ENCODE measurements at regions not wholly inside any gene's neighbourhood (a gene's known extent, or its start where the extent isn't known, plus 50 kb on each side); places are given as distances from the start of the nearest gene placed in this dataset.
"Not testable (repeated sequence)": the region's sequence is repeated elsewhere in the genome, so short reads cannot be mapped to it uniquely, and the experiment has no call there.

- H3K36me3 Mint-ChIP-seq = no peaks in the 10 kb centered on the region
- H3K27me3 Mint-ChIP-seq (ENCODE audit: low read depth) = no peaks in the 10 kb centered on the region
- H3K4me3 Mint-ChIP-seq = no peak overlapping the region
- no peak for DNase-seq (ENCODE audit: low spot score in 2 of 2, unreplicated experiment in 2 of 2)
- peaks cover 4% of the 10 kb centered on the region for H3K9me3 Mint-ChIP-seq
- H3K4me1 Mint-ChIP-seq = peaks cover 18% of the 10 kb centered on the region
- no peak for TF ChIP-seq CTCF (IDR thresholded peaks at IDR 0.05; ENCODE audit: unreplicated experiment)
- H3K27ac Mint-ChIP-seq = no peak overlapping the region
Observed at GRCh38 chr12:33757701-33758100, 264.6 kb upstream of the ALG10 start.

GRCh38 chr12:33759279-33759678 lies 263.0 kb upstream of the ALG10 start:
- peaks cover 16% of the 10 kb centered on the region for H3K4me1 Mint-ChIP-seq
- peaks cover 10% of the 10 kb centered on the region for H3K9me3 Mint-ChIP-seq
- no peak for TF ChIP-seq CTCF (IDR thresholded peaks at IDR 0.05; ENCODE audit: unreplicated experiment)
- H3K36me3 Mint-ChIP-seq = no peaks in the 10 kb centered on the region
- H3K27me3 Mint-ChIP-seq (ENCODE audit: low read depth) = no peaks in the 10 kb centered on the region
- H3K27ac Mint-ChIP-seq = peak overlapping the region; percentile 26
- H3K4me3 Mint-ChIP-seq = no peak overlapping the region
- DNase-seq (ENCODE audit: low spot score in 2 of 2, unreplicated experiment in 2 of 2) = no peak

- Mint-ChIP-seq H3K4me3 (no peak overlapping the region), H3K27me3 (ENCODE audit: low read depth) (no peaks in the 10 kb centered on the region), H3K27ac (no peak overlapping the region), H3K4me1 (peaks cover 16% of the 10 kb centered on the region), H3K36me3 (no peaks in the 10 kb centered on the region), H3K9me3 (peaks cover 12% of the 10 kb centered on the region)
- DNase-seq (ENCODE audit: low spot score in 2 of 2, unreplicated experiment in 2 of 2) = no peak
- no peak for TF ChIP-seq CTCF (IDR thresholded peaks at IDR 0.05; ENCODE audit: unreplicated experiment)
Observed at GRCh38 chr12:33763331-33763730, 259.0 kb upstream of the ALG10 start.

GRCh38 chr12:33770652-33771051 lies 251.6 kb upstream of the ALG10 start:
- no peak overlapping the region for H3K4me3 Mint-ChIP-seq
- H3K27me3 Mint-ChIP-seq (ENCODE audit: low read depth) = no peaks in the 10 kb centered on the region
- peaks cover 31% of the 10 kb centered on the region for H3K9me3 Mint-ChIP-seq
- no peak overlapping the region for H3K27ac Mint-ChIP-seq
- no peak for TF ChIP-seq CTCF (IDR thresholded peaks at IDR 0.05; ENCODE audit: unreplicated experiment)
- H3K4me1 Mint-ChIP-seq = no peaks in the 10 kb centered on the region
- DNase-seq (ENCODE audit: low spot score in 2 of 2, unreplicated experiment in 2 of 2) = no peak
- no peaks in the 10 kb centered on the region for H3K36me3 Mint-ChIP-seq

GRCh38 chr12:33771889-33772288 lies 250.4 kb upstream of the ALG10 start:
- no peak for DNase-seq (ENCODE audit: low spot score in 2 of 2, unreplicated experiment in 2 of 2)
- no peak for TF ChIP-seq CTCF (IDR thresholded peaks at IDR 0.05; ENCODE audit: unreplicated experiment)
- H3K9me3 Mint-ChIP-seq = peaks cover 35% of the 10 kb centered on the region
- H3K27ac Mint-ChIP-seq = no peak overlapping the region
- H3K4me3 Mint-ChIP-seq = no peak overlapping the region
- no peaks in the 10 kb centered on the region for H3K36me3 Mint-ChIP-seq
- no peaks in the 10 kb centered on the region for H3K4me1 Mint-ChIP-seq
- no peaks in the 10 kb centered on the region for H3K27me3 Mint-ChIP-seq (ENCODE audit: low read depth)

- not testable (repeated sequence) for H3K27ac Mint-ChIP-seq; H3K4me3 Mint-ChIP-seq; DNase-seq (ENCODE audit: low spot score in 2 of 2, unreplicated experiment in 2 of 2); H3K27me3 Mint-ChIP-seq (ENCODE audit: low read depth); H3K4me1 Mint-ChIP-seq; H3K36me3 Mint-ChIP-seq
- H3K9me3 Mint-ChIP-seq = peaks cover 35% of the 10 kb centered on the region
Observed at GRCh38 chr12:33773091-33773490, 249.2 kb upstream of the ALG10 start.
